GM19239 (cell line): ENCODE measurements at regions not wholly inside any gene's neighbourhood (a gene's known extent, or its start where the extent isn't known, plus 50 kb on each side); places are given as distances from the start of the nearest gene placed in this dataset.
A peak's percentile ranks its signal among the peaks of the same experiment; 100 is the strongest.

Source experiments
- DNase-seq: peaks from one replicate; pipeline ENCODE4 v3.0.0; 2011; ENCODE audit warnings: low spot score; ENCODE audit not compliant: insufficient read length
- FAIRE-seq: peaks from 2 replicates; lab custom pipeline; 2011; peaks lifted over from hg19 to GRCh38; lab: Jason Lieb, UNC

- DNase-seq (no peak), FAIRE-seq (no peak)
Observed at GRCh38 chr5:34498572-34498971, 157.6 kb upstream of the RAI14 start.

- no peak for DNase-seq
- peak; percentile 86 for FAIRE-seq
Observed at GRCh38 chr5:34499001-34499734, 157.0 kb upstream of the RAI14 start.

- DNase-seq, result no peak
- no peak for FAIRE-seq
Observed at GRCh38 chr5:34500236-34500847, 155.8 kb upstream of the RAI14 start.

GRCh38 chr5:34501016-34501415 lies 155.1 kb upstream of the RAI14 start:
- FAIRE-seq, result no peak
- DNase-seq, result no peak

GRCh38 chr5:34501840-34502239 lies 154.3 kb upstream of the RAI14 start:
- no peak for FAIRE-seq
- DNase-seq, result no peak

- no peak for FAIRE-seq
Observed at GRCh38 chr5:34502581-34502980, 153.5 kb upstream of the RAI14 start.

GRCh38 chr5:34503379-34504253 lies 152.5 kb upstream of the RAI14 start:
- no peak for FAIRE-seq
- DNase-seq, result no peak

More at GRCh38 chr5:34502581-34502980, 153.5 kb upstream of the RAI14 start:
- DNase-seq, result no peak

GRCh38 chr5:34504967-34505366 lies 151.2 kb upstream of the RAI14 start:
- FAIRE-seq (no peak), DNase-seq (no peak)

- DNase-seq (no peak), FAIRE-seq (no peak)
Observed at GRCh38 chr5:34505731-34506130, 150.4 kb upstream of the RAI14 start.

GRCh38 chr5:34507933-34508332 lies 148.2 kb upstream of the RAI14 start:
- no peak for FAIRE-seq
- DNase-seq, result no peak

- FAIRE-seq (no peak), DNase-seq (no peak)
Observed at GRCh38 chr5:34509392-34509791, 146.7 kb upstream of the RAI14 start.

- DNase-seq (no peak), FAIRE-seq (no peak)
Observed at GRCh38 chr5:34510002-34510401, 146.1 kb upstream of the RAI14 start.

GRCh38 chr5:34511063-34511462 lies 145.1 kb upstream of the RAI14 start:
- DNase-seq, result no peak
- no peak for FAIRE-seq

GRCh38 chr5:34511481-34511880 lies 144.6 kb upstream of the RAI14 start:
- DNase-seq (no peak), FAIRE-seq (no peak)

- DNase-seq, result no peak
- no peak for FAIRE-seq
Observed at GRCh38 chr5:34511915-34512314, 144.2 kb upstream of the RAI14 start.

- DNase-seq (no peak), FAIRE-seq (no peak)
Observed at GRCh38 chr5:34516166-34516565, 140.0 kb upstream of the RAI14 start.

GRCh38 chr5:34516686-34517085 lies 139.4 kb upstream of the RAI14 start:
- FAIRE-seq, result no peak

GRCh38 chr5:34517249-34517648 lies 138.9 kb upstream of the RAI14 start:
- DNase-seq (no peak), FAIRE-seq (no peak)

More at GRCh38 chr5:34516686-34517085, 139.4 kb upstream of the RAI14 start:
- no peak for DNase-seq

- FAIRE-seq (no peak), DNase-seq (no peak)
Observed at GRCh38 chr5:34519489-34520220, 136.5 kb upstream of the RAI14 start.

- DNase-seq, result no peak
- FAIRE-seq, result no peak
Observed at GRCh38 chr5:34521628-34522290, 134.4 kb upstream of the RAI14 start.
